ENCODE measurements at regions not wholly inside any gene's neighbourhood (a gene's known extent, or its start where the extent isn't known, plus 50 kb on each side); places are given as distances from the start of the nearest gene placed in this dataset.

DNA sequence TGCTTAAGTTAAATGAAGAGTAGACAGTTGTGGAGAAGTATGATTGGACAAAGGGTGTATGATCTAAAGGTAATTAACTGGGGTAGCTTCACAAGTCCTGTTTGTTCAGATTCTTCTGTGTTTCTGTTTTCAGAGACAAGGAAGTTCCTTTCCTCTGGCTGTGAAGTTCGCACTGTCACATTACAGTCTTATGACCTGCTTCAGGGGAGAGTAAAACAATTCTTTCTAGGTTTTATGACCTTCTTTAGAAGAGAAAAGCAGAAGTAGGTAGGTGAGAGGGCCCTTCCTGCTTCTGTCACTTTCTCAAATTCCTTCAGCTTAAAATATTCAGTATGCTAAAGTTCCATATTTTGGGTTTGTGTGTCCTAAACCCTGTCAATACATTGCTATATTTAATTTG is 211.9 kb downstream of the SOX3 start:
- TF ChIP-seq CTCF (IDR thresholded peaks at IDR 0.05) (no peak), POLR2A (IDR thresholded peaks at IDR 0.05; ENCODE audit: low read length) (no peak), BHLHE40 (IDR thresholded peaks at IDR 0.05; ENCODE audit: low read depth, low read length) (no peak), CEBPB (IDR thresholded peaks at IDR 0.05) (no peak), RAD21 (conservative IDR thresholded peaks at IDR 0.05 in 1 of 2, IDR thresholded peaks at IDR 0.05 in 1 of 2) (no peak), MAFK (IDR thresholded peaks at IDR 0.05; ENCODE audit: partially characterized antibody) (no peak), KDM5A (IDR thresholded peaks at IDR 0.05) (no peak), JUN (IDR thresholded peaks at IDR 0.05) (no peak), SREBF2 (IDR thresholded peaks at IDR 0.05) (no peak), HDAC2 (IDR thresholded peaks at IDR 0.05) (no peak), MYC (IDR thresholded peaks at IDR 0.05; ENCODE audit: borderline replicate concordance, low read length) (no peak)
- TF ChIP-seq, protein P1, sequence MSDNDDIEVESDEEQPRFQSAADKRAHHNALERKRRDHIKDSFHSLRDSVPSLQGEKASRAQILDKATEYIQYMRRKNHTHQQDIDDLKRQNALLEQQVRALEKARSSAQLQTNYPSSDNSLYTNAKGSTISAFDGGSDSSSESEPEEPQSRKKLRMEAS (IDR thresholded peaks at IDR 0.05) = no peak
- TF ChIP-seq, protein P2, sequence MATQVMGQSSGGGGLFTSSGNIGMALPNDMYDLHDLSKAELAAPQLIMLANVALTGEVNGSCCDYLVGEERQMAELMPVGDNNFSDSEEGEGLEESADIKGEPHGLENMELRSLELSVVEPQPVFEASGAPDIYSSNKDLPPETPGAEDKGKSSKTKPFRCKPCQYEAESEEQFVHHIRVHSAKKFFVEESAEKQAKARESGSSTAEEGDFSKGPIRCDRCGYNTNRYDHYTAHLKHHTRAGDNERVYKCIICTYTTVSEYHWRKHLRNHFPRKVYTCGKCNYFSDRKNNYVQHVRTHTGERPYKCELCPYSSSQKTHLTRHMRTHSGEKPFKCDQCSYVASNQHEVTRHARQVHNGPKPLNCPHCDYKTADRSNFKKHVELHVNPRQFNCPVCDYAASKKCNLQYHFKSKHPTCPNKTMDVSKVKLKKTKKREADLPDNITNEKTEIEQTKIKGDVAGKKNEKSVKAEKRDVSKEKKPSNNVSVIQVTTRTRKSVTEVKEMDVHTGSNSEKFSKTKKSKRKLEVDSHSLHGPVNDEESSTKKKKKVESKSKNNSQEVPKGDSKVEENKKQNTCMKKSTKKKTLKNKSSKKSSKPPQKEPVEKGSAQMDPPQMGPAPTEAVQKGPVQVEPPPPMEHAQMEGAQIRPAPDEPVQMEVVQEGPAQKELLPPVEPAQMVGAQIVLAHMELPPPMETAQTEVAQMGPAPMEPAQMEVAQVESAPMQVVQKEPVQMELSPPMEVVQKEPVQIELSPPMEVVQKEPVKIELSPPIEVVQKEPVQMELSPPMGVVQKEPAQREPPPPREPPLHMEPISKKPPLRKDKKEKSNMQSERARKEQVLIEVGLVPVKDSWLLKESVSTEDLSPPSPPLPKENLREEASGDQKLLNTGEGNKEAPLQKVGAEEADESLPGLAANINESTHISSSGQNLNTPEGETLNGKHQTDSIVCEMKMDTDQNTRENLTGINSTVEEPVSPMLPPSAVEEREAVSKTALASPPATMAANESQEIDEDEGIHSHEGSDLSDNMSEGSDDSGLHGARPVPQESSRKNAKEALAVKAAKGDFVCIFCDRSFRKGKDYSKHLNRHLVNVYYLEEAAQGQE (IDR thresholded peaks at IDR 0.05) = no peak

All from A549 (cell line).